Endothelial cell of umbilical vein (primary cell): ENCODE measurements at regions not wholly inside any gene's neighbourhood (a gene's known extent, or its start where the extent isn't known, plus 50 kb on each side); places are given as distances from the start of the nearest gene placed in this dataset.

ENCODE experiments used
- CTCF ChIP-seq, 2 donors: IDR thresholded peaks; 1 replicate in 1 of 2; 2 replicates in 1 of 2; pipeline ENCODE4 v1.5.1; 2011; ENCODE audit warnings: low read length in 2 of 2, mild to moderate bottlenecking in 2 of 2, moderate library complexity in 2 of 2, control low read depth in 1 of 2, inconsistent platforms in 1 of 2, low read depth in 1 of 2; ENCODE audit not compliant: insufficient read depth in 1 of 2; ENCODE audit errors: extremely low read depth in 1 of 2
- EZH2 ChIP-seq: IDR thresholded peaks from 2 replicates; pipeline ENCODE4 v1.6.1; 2012; ENCODE audit warnings: borderline replicate concordance, low read depth, mild to moderate bottlenecking, moderate library complexity, low read length, inconsistent platforms; ENCODE audit not compliant: severe bottlenecking
- JUN ChIP-seq: IDR thresholded peaks from 2 replicates; pipeline ENCODE4 v1.6.1; 2011; ENCODE audit warnings: borderline replicate concordance, low read depth; ENCODE audit not compliant: insufficient read length, insufficient read depth
- POLR2A ChIP-seq: IDR thresholded peaks from 2 replicates; pipeline ENCODE4 v1.6.1; 2012; ENCODE audit warnings: low read depth, mild to moderate bottlenecking, control low read depth, low read length
- POLR2AphosphoS5 ChIP-seq: IDR thresholded peaks from 2 replicates; pipeline ENCODE4 v1.6.1; 2012; ENCODE audit warnings: low read depth, mild to moderate bottlenecking, control low read depth, low read length, moderate library complexity; ENCODE audit not compliant: insufficient read depth

GRCh38 chr3:18505056-18505455, 79.9 kb upstream of the SATB1 start:
- no peak for TF ChIP-seq CTCF (IDR thresholded peaks at IDR 0.05; ENCODE audit: extremely low read depth in 1 of 2, insufficient read depth in 1 of 2, low read depth in 1 of 2, low read length in 2 of 2)
- no peak for TF ChIP-seq JUN
- TF ChIP-seq POLR2A: no peak
- no peak for TF ChIP-seq POLR2AphosphoS5
- no peak for TF ChIP-seq EZH2
